ENCODE measurements at regions not wholly inside any gene's neighbourhood (a gene's known extent, or its start where the extent isn't known, plus 50 kb on each side); places are given as distances from the start of the nearest gene placed in this dataset.

DNA sequence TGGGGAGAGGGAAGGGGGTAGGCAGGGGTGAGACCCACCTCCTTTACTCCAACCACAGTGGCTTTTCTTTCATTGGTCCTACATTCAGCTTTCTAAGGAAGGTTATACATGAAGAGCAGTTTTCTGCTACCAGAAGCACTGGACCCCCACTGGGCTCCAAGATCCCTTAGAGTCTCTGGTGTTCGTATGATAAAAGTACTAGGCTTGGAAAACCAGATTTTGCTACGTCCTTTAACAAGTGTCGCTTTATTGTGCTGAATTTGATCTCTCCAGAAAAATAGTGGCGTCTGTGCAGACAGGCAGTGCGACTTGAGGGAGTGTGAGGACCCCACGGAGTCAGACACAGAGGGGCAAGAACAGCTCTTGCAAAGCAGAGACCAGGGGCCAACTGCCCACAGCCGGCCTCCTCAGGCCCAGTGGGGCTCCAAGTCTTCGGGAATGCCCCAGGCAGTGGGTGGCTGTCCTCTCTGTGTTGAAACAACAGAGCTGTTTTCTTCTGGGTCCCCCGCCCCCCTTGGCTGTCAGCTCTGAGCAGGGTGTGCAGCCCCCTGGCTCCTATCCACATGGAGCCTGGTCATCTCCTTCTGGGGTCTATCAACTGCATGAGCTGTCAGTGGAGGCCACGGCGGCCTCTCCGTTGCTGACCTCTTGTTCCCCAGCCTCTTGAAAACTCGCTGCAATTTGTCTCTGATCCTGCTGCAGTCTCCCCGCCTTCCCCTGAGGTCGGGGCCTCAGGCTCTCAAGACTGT, 333.2 kb downstream of the RPS24 start:
- no peaks in the 10 kb centered on the region for H3K79me2 ChIP-seq (ENCODE audit: insufficient read depth, low read length)
- CTCF ChIA-PET: no interaction called here
- no peak overlapping the region for H3K9ac ChIP-seq (ENCODE audit: low read length)
- intact Hi-C loops (cut with micrococcal nuclease): no loop called here
- RAD21 ChIA-PET (ENCODE audit: low non-redundant PET in 1 of 2, low total read pairs in 2 of 2, uncharacterized antibody in 2 of 2, unreplicated experiment in 2 of 2): no interaction called here
- H3K4me2 ChIP-seq (ENCODE audit: low read length): no peak overlapping the region
- H3K36me3 ChIP-seq (ENCODE audit: control insufficient read depth in 1 of 2, insufficient read depth in 2 of 2, low read length in 2 of 2): no peaks in the 10 kb centered on the region
- peaks cover 30% of the 10 kb centered on the region for H3K27me3 ChIP-seq (ENCODE audit: insufficient read depth, low read length)
- H3K9me3 ChIP-seq (ENCODE audit: control insufficient read depth in 1 of 2, insufficient read depth in 1 of 2, low read depth in 1 of 2, low read length in 2 of 2): no peaks in the 10 kb centered on the region
- DNase-seq (ENCODE audit: low read depth, low spot score) (no peak), ATAC-seq (no peak)
- no peaks in the 10 kb centered on the region for H3K4me1 ChIP-seq (ENCODE audit: control insufficient read depth in 1 of 2, insufficient read depth in 2 of 2, low read length in 2 of 2)
- no peak overlapping the region for H2AFZ ChIP-seq (ENCODE audit: low read depth, low read length, poor library complexity, severe bottlenecking)
- no peak for TF ChIP-seq ELF1 (IDR thresholded peaks at IDR 0.05; ENCODE audit: borderline replicate concordance, low read depth)
- no peak for TF ChIP-seq FOSL1 (IDR thresholded peaks at IDR 0.05; ENCODE audit: low read depth)
- TF ChIP-seq POLR2AphosphoS5 (IDR thresholded peaks at IDR 0.05; ENCODE audit: low read depth, low read length): no peak
- no peaks in the 10 kb centered on the region for H4K20me1 ChIP-seq (ENCODE audit: insufficient read depth)
- no peak overlapping the region for H3K4me3 ChIP-seq (replicated peaks in 1 of 2; ENCODE audit: low read depth in 1 of 2, low read length in 2 of 2)
- no peaks in the 10 kb centered on the region for H3K9me2 ChIP-seq (ENCODE audit: insufficient read depth)
- H3K27ac ChIP-seq (ENCODE audit: low read depth, low read length): no peak overlapping the region
- no TSS peak for BruUV-seq (replicated peaks)
- POLR2A ChIA-PET: no interaction called here

DNA sequence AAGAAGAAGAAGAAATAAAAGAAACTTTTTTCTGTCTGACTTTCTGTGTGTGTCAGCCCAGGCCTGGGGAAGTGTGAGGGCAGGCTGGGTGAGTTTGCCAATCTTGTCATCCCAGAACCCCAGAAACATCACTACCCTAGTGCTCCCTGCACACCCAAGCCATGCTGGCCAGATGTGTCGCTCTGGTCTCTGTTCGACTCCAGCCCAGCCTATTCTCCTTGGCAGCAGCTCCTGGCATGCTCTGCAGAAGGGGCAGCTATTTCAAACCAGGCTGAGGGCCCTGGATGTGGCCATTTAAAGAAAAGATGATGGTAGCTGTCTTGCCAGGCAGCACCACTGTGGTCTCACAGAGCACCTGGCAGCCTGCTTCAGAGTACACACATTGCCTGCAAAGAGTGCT, 334.1 kb downstream of the RPS24 start:
- Histone ChIP-seq H3K4me1 (ENCODE audit: control insufficient read depth in 1 of 2, insufficient read depth in 2 of 2, low read length in 2 of 2) (no peaks in the 10 kb centered on the region), H3K4me2 (ENCODE audit: low read length) (no peak overlapping the region), H3K27me3 (ENCODE audit: insufficient read depth, low read length) (peaks cover 33% of the 10 kb centered on the region), H3K79me2 (ENCODE audit: insufficient read depth, low read length) (no peaks in the 10 kb centered on the region), H3K9me2 (ENCODE audit: insufficient read depth) (no peaks in the 10 kb centered on the region), H3K4me3 (replicated peaks in 1 of 2; ENCODE audit: low read depth in 1 of 2, low read length in 2 of 2) (no peak overlapping the region), H3K9ac (ENCODE audit: low read length) (no peak overlapping the region), H3K27ac (ENCODE audit: low read depth, low read length) (no peak overlapping the region), H4K20me1 (ENCODE audit: insufficient read depth) (no peaks in the 10 kb centered on the region), H3K9me3 (ENCODE audit: control insufficient read depth in 1 of 2, insufficient read depth in 1 of 2, low read depth in 1 of 2, low read length in 2 of 2) (no peaks in the 10 kb centered on the region), H2AFZ (ENCODE audit: low read depth, low read length, poor library complexity, severe bottlenecking) (no peak overlapping the region), H3K36me3 (ENCODE audit: control insufficient read depth in 1 of 2, insufficient read depth in 2 of 2, low read length in 2 of 2) (no peaks in the 10 kb centered on the region)
- ATAC-seq (no peak), DNase-seq (ENCODE audit: low read depth, low spot score) (no peak)
- TF ChIP-seq CEBPB (IDR thresholded peaks at IDR 0.05; ENCODE audit: low read depth) (no peak), EZH2 (IDR thresholded peaks at IDR 0.05) (no peak)
- CTCF ChIA-PET: no interaction called here
- no TSS peak for BruUV-seq (replicated peaks)
- RAD21 ChIA-PET (ENCODE audit: low non-redundant PET in 1 of 2, low total read pairs in 2 of 2, uncharacterized antibody in 2 of 2, unreplicated experiment in 2 of 2): no interaction called here
- POLR2A ChIA-PET: no interaction called here
- intact Hi-C loops (cut with micrococcal nuclease): no loop called here

Data from HCT116 (cell line).